ENCODE measurements at regions not wholly inside any gene's neighbourhood (a gene's known extent, or its start where the extent isn't known, plus 50 kb on each side); places are given as distances from the start of the nearest gene placed in this dataset.

GRCh38 chrY:13020839-13021238, 116.2 kb downstream of the DDX3Y start:
- TF ChIP-seq, protein P1, sequence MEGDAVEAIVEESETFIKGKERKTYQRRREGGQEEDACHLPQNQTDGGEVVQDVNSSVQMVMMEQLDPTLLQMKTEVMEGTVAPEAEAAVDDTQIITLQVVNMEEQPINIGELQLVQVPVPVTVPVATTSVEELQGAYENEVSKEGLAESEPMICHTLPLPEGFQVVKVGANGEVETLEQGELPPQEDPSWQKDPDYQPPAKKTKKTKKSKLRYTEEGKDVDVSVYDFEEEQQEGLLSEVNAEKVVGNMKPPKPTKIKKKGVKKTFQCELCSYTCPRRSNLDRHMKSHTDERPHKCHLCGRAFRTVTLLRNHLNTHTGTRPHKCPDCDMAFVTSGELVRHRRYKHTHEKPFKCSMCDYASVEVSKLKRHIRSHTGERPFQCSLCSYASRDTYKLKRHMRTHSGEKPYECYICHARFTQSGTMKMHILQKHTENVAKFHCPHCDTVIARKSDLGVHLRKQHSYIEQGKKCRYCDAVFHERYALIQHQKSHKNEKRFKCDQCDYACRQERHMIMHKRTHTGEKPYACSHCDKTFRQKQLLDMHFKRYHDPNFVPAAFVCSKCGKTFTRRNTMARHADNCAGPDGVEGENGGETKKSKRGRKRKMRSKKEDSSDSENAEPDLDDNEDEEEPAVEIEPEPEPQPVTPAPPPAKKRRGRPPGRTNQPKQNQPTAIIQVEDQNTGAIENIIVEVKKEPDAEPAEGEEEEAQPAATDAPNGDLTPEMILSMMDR (conservative IDR thresholded peaks at IDR 0.05; ENCODE audit: low read length): no peak
- no peak for TF ChIP-seq EZH2phosphoT487 (IDR thresholded peaks at IDR 0.05; ENCODE audit: borderline replicate concordance, low read depth, low read length)

Data from OCI-LY7 (cell line).